Type B pancreatic cell (in vitro differentiated cells): ENCODE measurements at regions not wholly inside any gene's neighbourhood (a gene's known extent, or its start where the extent isn't known, plus 50 kb on each side); places are given as distances from the start of the nearest gene placed in this dataset.
"Not testable (repeated sequence)": the region's sequence is repeated elsewhere in the genome, so short reads cannot be mapped to it uniquely, and the experiment has no call there.

Source experiments
- DNase-seq: peaks from one replicate; pipeline ENCODE4 v3.0.0; 2021; ENCODE audit warnings: mixed read lengths; ENCODE audit not compliant: unreplicated experiment; ENCODE audit errors: extremely low spot score
- H3K27ac Mint-ChIP-seq: 2 replicates; pipeline ENCODE4 v1.8.0; 2021; ENCODE audit warnings: mild to moderate bottlenecking, mixed read lengths
- H3K27me3 Mint-ChIP-seq: 2 replicates; pipeline ENCODE4 v1.8.0; 2021; ENCODE audit warnings: mixed read lengths
- H3K36me3 Mint-ChIP-seq: 2 replicates; pipeline ENCODE4 v1.8.0; 2021; ENCODE audit warnings: mixed read lengths
- H3K4me1 Mint-ChIP-seq: one replicate; pipeline ENCODE4 v1.8.0; 2021; ENCODE audit warnings: mixed read lengths; ENCODE audit not compliant: unreplicated experiment
- H3K4me3 Mint-ChIP-seq: 2 replicates; pipeline ENCODE4 v1.8.0; 2021; ENCODE audit warnings: mild to moderate bottlenecking, mixed read lengths
- H3K9me3 Mint-ChIP-seq: 2 replicates; pipeline ENCODE4 v1.8.0; 2021; ENCODE audit warnings: mixed read lengths
- CTCF ChIP-seq: fragments of 200-600 bp; sonication (generic); conservative IDR thresholded peaks from 2 replicates; pipeline ENCODE4 v1.5.0; 2021; ENCODE audit warnings: antibody characterized with exemption, mild to moderate bottlenecking

GRCh38 chr9:81031422-81032029, 657.8 kb downstream of the TLE1 start:
- H3K27ac Mint-ChIP-seq: no peak overlapping the region

DNA sequence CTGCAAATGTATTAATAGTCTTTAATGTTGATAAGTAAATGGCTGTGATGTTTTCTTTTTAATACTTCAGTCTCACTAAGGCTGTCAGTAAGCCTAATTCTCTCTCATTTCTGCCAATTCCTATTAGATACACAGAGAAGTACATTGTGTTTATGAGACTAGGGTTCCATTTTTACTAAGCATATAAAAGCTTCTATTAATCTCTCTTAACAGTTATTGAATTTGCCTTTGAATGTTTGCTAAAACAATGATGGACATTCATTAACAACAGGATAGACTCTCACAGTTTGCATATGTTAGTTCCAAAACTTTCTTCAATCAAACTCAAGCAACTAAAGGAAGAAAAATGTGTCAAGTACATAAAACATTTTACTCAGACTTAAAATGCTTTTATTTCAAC, 659.3 kb downstream of the TLE1 start:
- no peaks in the 10 kb centered on the region for H3K9me3 Mint-ChIP-seq
- H3K4me3 Mint-ChIP-seq: no peak overlapping the region
- peaks cover 25% of the 10 kb centered on the region for H3K4me1 Mint-ChIP-seq
- H3K27ac Mint-ChIP-seq: no peak overlapping the region
- H3K36me3 Mint-ChIP-seq: no peaks in the 10 kb centered on the region
- no peak for TF ChIP-seq CTCF
- no peak for DNase-seq
- peaks cover 2% of the 10 kb centered on the region for H3K27me3 Mint-ChIP-seq

More at GRCh38 chr9:81031422-81032029, 657.8 kb downstream of the TLE1 start:
- peaks cover 5% of the 10 kb centered on the region for H3K27me3 Mint-ChIP-seq
- H3K36me3 Mint-ChIP-seq: no peaks in the 10 kb centered on the region
- no peak overlapping the region for H3K4me3 Mint-ChIP-seq
- H3K9me3 Mint-ChIP-seq: no peaks in the 10 kb centered on the region
- peaks cover 28% of the 10 kb centered on the region for H3K4me1 Mint-ChIP-seq
- no peak for DNase-seq
- TF ChIP-seq CTCF: no peak

DNA sequence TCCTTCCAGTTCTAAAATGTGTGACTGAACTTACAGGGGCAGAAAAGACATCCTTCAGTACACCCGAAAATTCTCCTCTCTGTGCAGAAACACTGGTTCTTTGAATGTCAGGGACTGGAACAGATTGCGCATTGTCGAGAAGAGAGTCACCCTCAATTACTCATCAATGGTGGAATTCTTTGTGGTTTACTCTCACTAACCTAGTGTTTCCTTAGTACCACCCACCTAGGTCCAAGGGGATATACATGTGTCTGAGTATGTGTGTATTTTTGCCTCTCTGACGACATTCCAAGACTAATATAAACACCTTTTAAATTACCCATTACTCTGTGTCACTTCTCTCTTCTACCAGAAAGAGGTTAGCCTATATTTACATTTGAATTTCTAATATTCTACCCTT, 660.8 kb downstream of the TLE1 start:
- H3K9me3 Mint-ChIP-seq: no peaks in the 10 kb centered on the region
- peaks cover 14% of the 10 kb centered on the region for H3K4me1 Mint-ChIP-seq
- H3K27ac Mint-ChIP-seq: no peak overlapping the region
- no peak for DNase-seq
- H3K4me3 Mint-ChIP-seq: no peak overlapping the region
- H3K27me3 Mint-ChIP-seq: peaks cover 2% of the 10 kb centered on the region
- no peak for TF ChIP-seq CTCF
- no peaks in the 10 kb centered on the region for H3K36me3 Mint-ChIP-seq

GRCh38 chr9:81022177-81022576, 667.2 kb downstream of the TLE1 start:
- Mint-ChIP-seq H3K4me1 (peaks cover 6% of the 10 kb centered on the region), H3K27ac (no peak overlapping the region), H3K27me3 (peaks cover 7% of the 10 kb centered on the region), H3K4me3 (no peak overlapping the region), H3K9me3 (no peaks in the 10 kb centered on the region), H3K36me3 (no peaks in the 10 kb centered on the region)
- no peak for DNase-seq
- TF ChIP-seq CTCF: no peak

GRCh38 chr9:81014945-81015344, 674.4 kb downstream of the TLE1 start:
- not testable (repeated sequence) for H3K9me3 Mint-ChIP-seq, H3K27ac Mint-ChIP-seq, DNase-seq, H3K4me1 Mint-ChIP-seq, H3K4me3 Mint-ChIP-seq, H3K36me3 Mint-ChIP-seq
- peaks cover 28% of the 10 kb centered on the region for H3K27me3 Mint-ChIP-seq

DNA sequence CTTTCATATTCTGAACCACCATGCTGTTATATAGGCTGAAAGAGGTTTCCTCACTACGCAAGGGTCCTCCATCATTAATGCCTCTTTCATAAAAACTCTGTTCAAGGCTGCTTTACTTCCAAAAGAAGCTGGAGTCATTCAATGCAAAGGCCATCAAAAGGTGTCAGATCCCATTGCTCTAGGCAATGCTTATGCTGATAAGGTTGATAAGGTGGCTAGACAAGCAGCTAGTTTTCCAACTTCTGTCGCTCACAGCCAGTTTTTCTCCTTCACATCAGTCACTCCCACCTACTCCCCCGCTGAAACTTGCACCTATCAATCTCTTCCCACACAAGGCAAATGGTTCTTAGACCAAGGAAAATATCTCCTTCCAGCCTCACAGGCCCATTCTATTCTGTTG, 676.2 kb downstream of the TLE1 start:
- not testable (repeated sequence) for H3K36me3 Mint-ChIP-seq, H3K4me3 Mint-ChIP-seq, DNase-seq, H3K4me1 Mint-ChIP-seq, H3K9me3 Mint-ChIP-seq, H3K27ac Mint-ChIP-seq
- H3K27me3 Mint-ChIP-seq: peaks cover 39% of the 10 kb centered on the region

DNA sequence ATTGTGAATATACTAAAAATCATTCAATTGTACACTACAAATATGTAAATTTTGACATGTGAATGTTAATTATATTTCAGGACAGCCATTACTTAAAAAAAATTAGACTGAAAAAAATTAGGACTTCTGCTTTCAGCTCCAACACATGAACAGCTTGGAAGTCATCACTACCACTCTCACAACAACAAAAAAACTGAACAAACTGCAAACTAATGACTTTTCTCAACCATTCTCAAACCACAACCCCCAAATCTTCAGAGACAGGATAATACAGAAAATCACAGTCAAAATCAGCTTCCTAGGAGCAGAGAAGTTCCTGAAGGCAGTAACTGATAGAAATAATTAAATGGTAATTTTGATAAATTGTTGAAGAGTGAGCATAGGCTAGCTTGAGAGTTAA, 686.4 kb downstream of the TLE1 start:
- no peak for TF ChIP-seq CTCF
- Mint-ChIP-seq H3K4me1 (no peaks in the 10 kb centered on the region), H3K36me3 (no peaks in the 10 kb centered on the region), H3K27me3 (no peaks in the 10 kb centered on the region), H3K4me3 (no peak overlapping the region), H3K27ac (no peak overlapping the region), H3K9me3 (no peaks in the 10 kb centered on the region)
- DNase-seq: no peak
